Coronary artery (tissue), 2 donors: ENCODE measurements at regions not wholly inside any gene's neighbourhood (a gene's known extent, or its start where the extent isn't known, plus 50 kb on each side); places are given as distances from the start of the nearest gene placed in this dataset.

Experiments
- DNase-seq: peaks from one replicate; pipeline ENCODE4 v3.0.0-alpha.2; 2017; ENCODE audit warnings: low spot score
- H3K27ac ChIP-seq, 2 donors: fragments of 200-600 bp; sonication (generic); one replicate each; pipeline ENCODE4 v1.5.1; 2016 to 2019
- H3K4me3 ChIP-seq: fragments of 200-600 bp; sonication (generic); 2 replicates; pipeline ENCODE4 v1.5.1; 2016; ENCODE audit warnings: mild to moderate bottlenecking, moderate library complexity
- TF ChIP-seq, protein P1 (sequence below): fragments of 200-600 bp; sonication (generic); IDR thresholded peaks from one replicate; pipeline ENCODE4 v1.5.1; 2019; ENCODE audit warnings: antibody characterized with exemption

DNA sequence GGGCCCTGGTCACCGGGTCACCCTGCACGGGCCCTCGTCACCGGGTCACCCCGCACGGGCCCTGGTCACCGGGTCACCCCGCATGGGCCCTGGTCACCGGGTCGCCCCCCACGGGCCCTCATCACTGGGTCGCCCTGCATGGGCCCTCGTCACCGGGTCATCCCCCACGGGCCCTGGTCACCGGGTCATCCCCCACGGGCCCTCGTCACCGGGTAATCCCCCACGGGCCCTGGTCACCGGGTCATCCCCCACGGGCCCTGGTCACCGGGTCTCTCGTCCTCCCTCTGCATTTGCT, 77.6 kb downstream of the RIPK4 start:
- Histone ChIP-seq H3K4me3 (no peak overlapping the region), H3K27ac (no peak overlapping the region)
- TF ChIP-seq, protein P1, sequence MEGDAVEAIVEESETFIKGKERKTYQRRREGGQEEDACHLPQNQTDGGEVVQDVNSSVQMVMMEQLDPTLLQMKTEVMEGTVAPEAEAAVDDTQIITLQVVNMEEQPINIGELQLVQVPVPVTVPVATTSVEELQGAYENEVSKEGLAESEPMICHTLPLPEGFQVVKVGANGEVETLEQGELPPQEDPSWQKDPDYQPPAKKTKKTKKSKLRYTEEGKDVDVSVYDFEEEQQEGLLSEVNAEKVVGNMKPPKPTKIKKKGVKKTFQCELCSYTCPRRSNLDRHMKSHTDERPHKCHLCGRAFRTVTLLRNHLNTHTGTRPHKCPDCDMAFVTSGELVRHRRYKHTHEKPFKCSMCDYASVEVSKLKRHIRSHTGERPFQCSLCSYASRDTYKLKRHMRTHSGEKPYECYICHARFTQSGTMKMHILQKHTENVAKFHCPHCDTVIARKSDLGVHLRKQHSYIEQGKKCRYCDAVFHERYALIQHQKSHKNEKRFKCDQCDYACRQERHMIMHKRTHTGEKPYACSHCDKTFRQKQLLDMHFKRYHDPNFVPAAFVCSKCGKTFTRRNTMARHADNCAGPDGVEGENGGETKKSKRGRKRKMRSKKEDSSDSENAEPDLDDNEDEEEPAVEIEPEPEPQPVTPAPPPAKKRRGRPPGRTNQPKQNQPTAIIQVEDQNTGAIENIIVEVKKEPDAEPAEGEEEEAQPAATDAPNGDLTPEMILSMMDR: no peak
- DNase-seq: no peak

DNA sequence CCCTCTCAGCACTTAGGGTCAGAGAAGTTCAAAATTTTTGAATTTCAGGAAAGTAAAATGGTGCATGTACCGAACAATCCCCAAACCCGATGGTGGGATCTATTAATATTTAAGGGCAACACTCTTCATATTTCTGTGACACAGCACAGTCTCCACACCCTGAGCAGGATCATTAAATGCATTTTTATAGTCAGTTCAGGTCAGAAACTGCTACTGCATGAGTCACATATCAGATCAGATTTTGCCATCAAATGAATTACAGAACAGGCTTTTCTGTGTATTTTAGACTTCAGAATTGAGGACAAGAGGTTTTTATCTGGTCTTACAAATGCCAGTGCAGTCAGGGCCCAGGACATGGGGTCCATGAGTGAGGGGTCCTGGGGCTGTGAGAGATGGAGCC, 79.2 kb downstream of the RIPK4 start:
- TF ChIP-seq, protein P1: no peak
- no peak overlapping the region for H3K4me3 ChIP-seq
- no peak overlapping the region for H3K27ac ChIP-seq
- no peak for DNase-seq

DNA sequence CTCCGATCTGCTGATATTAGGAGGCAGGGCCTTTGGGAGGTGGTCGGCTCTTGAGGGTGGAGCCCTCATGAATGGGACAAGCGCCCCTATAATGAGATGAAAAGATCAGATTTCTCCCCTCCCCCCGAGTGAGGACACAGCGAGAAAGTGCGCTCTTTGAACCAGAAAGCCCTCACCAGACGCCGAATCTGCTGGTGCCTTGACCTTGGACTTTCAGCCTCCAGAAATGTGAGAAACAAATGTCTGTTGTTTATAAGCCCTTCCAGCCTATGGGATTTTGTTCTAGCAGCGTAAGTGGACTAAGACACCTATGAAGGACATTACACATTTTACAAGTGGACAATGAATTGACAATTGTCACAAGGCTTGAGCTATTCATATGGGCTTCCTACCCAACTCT, 80.2 kb downstream of the RIPK4 start:
- H3K4me3 ChIP-seq: no peak overlapping the region
- TF ChIP-seq, protein P1: no peak
- no peak for DNase-seq
- no peak overlapping the region for H3K27ac ChIP-seq

DNA sequence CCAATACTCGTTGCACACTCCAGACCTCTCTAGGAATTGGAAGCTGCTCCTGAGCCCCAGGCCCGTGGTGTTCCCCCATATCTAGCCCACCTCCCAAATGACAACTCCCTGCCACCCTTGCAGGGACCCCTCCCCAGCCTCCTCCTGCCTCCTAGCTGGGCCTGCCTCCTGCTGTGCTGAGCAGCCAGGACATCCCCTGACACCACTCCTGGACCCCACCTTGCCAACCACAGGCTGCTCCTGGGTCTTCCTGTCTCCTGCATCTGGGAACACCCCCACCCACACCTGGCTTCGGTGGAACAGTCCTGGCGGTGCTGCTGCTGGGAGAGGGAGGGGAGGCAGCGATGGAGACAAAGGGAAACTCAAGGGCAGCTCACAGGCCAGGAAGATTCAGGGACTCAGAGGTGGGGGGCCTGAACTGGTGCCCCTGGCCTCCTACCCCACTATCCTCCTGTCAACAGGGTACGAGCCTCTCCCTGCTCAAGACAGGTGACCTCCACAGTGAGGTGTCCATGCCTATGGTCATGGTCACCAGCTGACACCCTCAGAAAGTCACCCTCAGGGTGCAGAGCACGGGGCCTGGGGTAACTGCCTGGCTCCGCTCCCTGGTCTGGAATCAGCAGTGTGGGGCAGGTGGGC, 81.2 kb downstream of the RIPK4 start:
- no peak overlapping the region for H3K4me3 ChIP-seq
- no peak overlapping the region for H3K27ac ChIP-seq
- TF ChIP-seq, protein P1: no peak
- DNase-seq: no peak

DNA sequence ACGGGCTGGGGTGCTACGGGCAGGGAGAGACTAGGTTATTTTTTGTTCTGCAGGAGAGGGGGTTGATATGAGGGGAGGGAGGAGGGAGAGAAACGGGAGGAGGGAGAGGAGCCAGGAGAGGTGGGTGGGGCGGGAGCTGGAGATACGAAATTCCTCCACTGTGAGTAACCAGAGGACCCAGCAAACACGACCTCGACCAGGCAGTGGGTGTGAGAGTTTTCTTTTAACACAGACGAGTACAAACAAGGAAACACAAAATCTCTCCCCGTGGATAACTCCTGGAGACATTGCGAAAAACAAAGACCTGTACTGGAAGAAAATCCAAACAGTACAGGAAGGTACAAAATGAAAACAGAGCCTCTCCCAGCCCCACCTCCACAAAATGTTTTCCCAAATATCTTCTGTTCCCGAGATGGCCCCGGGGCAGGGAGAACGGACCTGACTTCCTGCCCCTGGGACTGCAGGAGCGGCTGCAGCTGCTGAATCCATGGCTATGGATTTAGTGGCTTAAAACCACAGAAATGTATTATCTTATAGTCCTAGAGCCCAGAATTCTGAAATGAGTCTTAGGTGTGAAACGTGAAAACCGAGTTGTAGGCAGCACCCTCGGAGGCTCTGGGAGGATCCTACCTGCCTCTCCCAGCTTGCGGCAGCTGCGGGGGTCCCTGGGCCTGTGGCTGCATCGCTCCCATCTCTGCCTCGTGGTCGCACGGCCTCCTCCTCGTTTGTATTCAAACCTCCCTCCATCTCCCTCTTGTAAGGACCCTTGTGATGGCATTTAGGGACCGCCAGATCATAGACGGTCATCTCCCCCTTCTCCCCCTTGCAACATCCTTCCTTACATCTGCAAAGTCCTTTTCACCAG, 82.2 kb downstream of the RIPK4 start:
- TF ChIP-seq, protein P1: no peak
- H3K27ac ChIP-seq: peak overlapping the region; percentile 50 to 75
- no peak for DNase-seq
- H3K4me3 ChIP-seq: peak overlapping the region; percentile 36

DNA sequence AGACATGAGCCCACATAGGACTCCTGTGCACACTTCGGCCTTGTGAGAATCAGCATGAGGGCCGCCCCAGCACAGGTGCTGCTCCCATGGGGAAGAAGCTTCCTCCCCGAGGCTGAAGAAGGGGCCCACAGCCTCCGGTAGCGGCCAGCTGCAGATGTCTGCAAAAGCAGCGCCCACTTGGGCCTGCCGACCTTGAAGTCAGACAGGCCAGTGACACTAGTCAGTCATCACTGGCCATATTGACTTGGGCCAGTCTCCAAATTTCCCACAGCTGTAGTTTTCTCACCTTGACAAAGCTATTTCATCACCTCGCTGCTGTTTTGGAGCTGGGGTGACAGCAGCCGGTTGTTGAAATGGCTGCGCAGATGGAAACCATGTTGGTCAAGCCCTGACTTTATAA, 83.0 kb downstream of the RIPK4 start:
- TF ChIP-seq, protein P1: no peak
- no peak for DNase-seq
- Histone ChIP-seq H3K4me3 (peak overlapping the region; percentile 36), H3K27ac (peak overlapping the region in 1 of 2 donors; percentile 75)

DNA sequence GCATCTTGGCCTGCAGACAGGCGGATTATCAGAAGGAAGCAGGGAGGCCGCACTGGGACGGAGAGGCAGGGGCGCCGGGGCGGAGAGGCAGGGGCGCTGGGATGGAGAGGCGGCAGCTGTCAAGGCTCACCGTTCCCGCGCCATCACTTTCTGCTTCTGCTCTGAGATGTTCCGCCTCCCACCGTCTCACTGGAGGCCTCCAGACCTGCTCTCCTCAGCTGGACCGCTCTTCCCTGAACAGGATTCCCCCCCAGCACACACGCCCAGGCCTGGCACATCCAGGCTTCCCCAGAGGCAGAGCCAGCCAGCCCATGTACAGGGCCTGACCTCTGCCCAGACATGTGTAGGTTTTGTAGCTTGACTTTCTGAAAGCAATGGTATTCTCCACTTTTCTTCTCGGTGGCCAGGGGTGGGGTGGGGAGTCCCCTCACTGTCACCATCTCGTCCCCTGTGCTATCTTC, 84.1 kb downstream of the RIPK4 start:
- H3K27ac ChIP-seq: no peak overlapping the region
- no peak overlapping the region for H3K4me3 ChIP-seq
- TF ChIP-seq, protein P1: no peak
- DNase-seq: no peak
